ENCODE measurements at regions not wholly inside any gene's neighbourhood (a gene's known extent, or its start where the extent isn't known, plus 50 kb on each side); places are given as distances from the start of the nearest gene placed in this dataset.
A peak's percentile ranks its signal among the peaks of the same experiment; 100 is the strongest.
"Not testable (repeated sequence)": the region's sequence is repeated elsewhere in the genome, so short reads cannot be mapped to it uniquely, and the experiment has no call there.

GRCh38 chr21:15289896-15290841, 225.4 kb upstream of the NRIP1 start:
- H3K4me1 ChIP-seq = peaks cover 7% of the 10 kb centered on the region
- TF ChIP-seq POLR2AphosphoS5 (IDR thresholded peaks at IDR 0.05; ENCODE audit: insufficient read depth in 1 of 2, low read depth in 1 of 2) (no peak), CTCF (IDR thresholded peaks at IDR 0.05) (no peak), POLR2A (IDR thresholded peaks at IDR 0.05) (no peak)
- intact Hi-C loops (cut with DNase I) = no loop called here
- no peaks in the 10 kb centered on the region for H3K27me3 ChIP-seq
- H3K36me3 ChIP-seq = no peaks in the 10 kb centered on the region
- no peak overlapping the region for H3K4me3 ChIP-seq
- H3K9me3 ChIP-seq = no peaks in the 10 kb centered on the region
- no peak overlapping the region for H3K27ac ChIP-seq
- no peak for DNase-seq (ENCODE audit: extremely low spot score in 2 of 2)

- no peak overlapping the region for H3K27ac ChIP-seq
- H3K4me1 ChIP-seq = peaks cover 7% of the 10 kb centered on the region
- H3K27me3 ChIP-seq = no peaks in the 10 kb centered on the region
- no peaks in the 10 kb centered on the region for H3K9me3 ChIP-seq
- no peak overlapping the region for H3K4me3 ChIP-seq
- intact Hi-C loops (cut with DNase I) = no loop called here
- no peak for DNase-seq (ENCODE audit: extremely low spot score in 2 of 2)
- H3K36me3 ChIP-seq = no peaks in the 10 kb centered on the region
- TF ChIP-seq POLR2A (IDR thresholded peaks at IDR 0.05) (no peak), CTCF (IDR thresholded peaks at IDR 0.05) (no peak), POLR2AphosphoS5 (IDR thresholded peaks at IDR 0.05; ENCODE audit: insufficient read depth in 1 of 2, low read depth in 1 of 2) (no peak)
Measured at GRCh38 chr21:15291621-15292266, 226.9 kb upstream of the NRIP1 start.

GRCh38 chr21:15293240-15293639, 228.4 kb upstream of the NRIP1 start:
- no peak for TF ChIP-seq POLR2A (IDR thresholded peaks at IDR 0.05)
- TF ChIP-seq POLR2AphosphoS5 (IDR thresholded peaks at IDR 0.05; ENCODE audit: insufficient read depth in 1 of 2, low read depth in 1 of 2) = peak in 1 of 2 donors; percentile 65
- DNase-seq (ENCODE audit: extremely low spot score in 2 of 2) = no peak
- intact Hi-C loops (cut with DNase I) = no loop called here
- peaks cover 7% of the 10 kb centered on the region for H3K4me1 ChIP-seq
- H3K4me3 ChIP-seq = no peak overlapping the region
- no peaks in the 10 kb centered on the region for H3K36me3 ChIP-seq
- H3K27ac ChIP-seq = no peak overlapping the region
- H3K9me3 ChIP-seq = no peaks in the 10 kb centered on the region
- no peaks in the 10 kb centered on the region for H3K27me3 ChIP-seq

- H3K4me1 ChIP-seq = peaks cover 7% of the 10 kb centered on the region
- no peaks in the 10 kb centered on the region for H3K36me3 ChIP-seq
- no peak for DNase-seq (ENCODE audit: extremely low spot score in 2 of 2)
- no peaks in the 10 kb centered on the region for H3K9me3 ChIP-seq
- H3K27ac ChIP-seq = no peak overlapping the region
- intact Hi-C loops (cut with DNase I) = no loop called here
- no peak for TF ChIP-seq POLR2AphosphoS5 (IDR thresholded peaks at IDR 0.05; ENCODE audit: insufficient read depth in 1 of 2, low read depth in 1 of 2)
- no peak overlapping the region for H3K4me3 ChIP-seq
- no peaks in the 10 kb centered on the region for H3K27me3 ChIP-seq
Measured at GRCh38 chr21:15295875-15296274, 231.1 kb upstream of the NRIP1 start.

- no peak for TF ChIP-seq CTCF (IDR thresholded peaks at IDR 0.05)
- TF ChIP-seq POLR2AphosphoS5 (IDR thresholded peaks at IDR 0.05; ENCODE audit: insufficient read depth in 1 of 2, low read depth in 1 of 2) = no peak
- TF ChIP-seq POLR2A (IDR thresholded peaks at IDR 0.05) = no peak
- Histone ChIP-seq H3K27me3 (no peaks in the 10 kb centered on the region), H3K4me1 (peaks cover 3% of the 10 kb centered on the region), H3K36me3 (no peaks in the 10 kb centered on the region), H3K9me3 (no peaks in the 10 kb centered on the region), H3K27ac (no peak overlapping the region), H3K4me3 (no peak overlapping the region)
- no peak for DNase-seq (ENCODE audit: extremely low spot score in 2 of 2)
- intact Hi-C loops (cut with DNase I) = no loop called here
Measured at GRCh38 chr21:15297824-15298223, 233.0 kb upstream of the NRIP1 start.

GRCh38 chr21:15298306-15298705, 233.5 kb upstream of the NRIP1 start:
- intact Hi-C loops (cut with DNase I) = no loop called here
- H3K27me3 ChIP-seq = no peaks in the 10 kb centered on the region

GRCh38 chr21:15298755-15299154, 234.0 kb upstream of the NRIP1 start:
- intact Hi-C loops (cut with DNase I) = not testable (repeated sequence)

More at GRCh38 chr21:15298306-15298705, 233.5 kb upstream of the NRIP1 start:
- no peak for DNase-seq (ENCODE audit: extremely low spot score in 2 of 2)
- TF ChIP-seq POLR2A (IDR thresholded peaks at IDR 0.05) = no peak
- no peak for TF ChIP-seq POLR2AphosphoS5 (IDR thresholded peaks at IDR 0.05; ENCODE audit: insufficient read depth in 1 of 2, low read depth in 1 of 2)
- no peak for TF ChIP-seq CTCF (IDR thresholded peaks at IDR 0.05)
- Histone ChIP-seq H3K4me3 (no peak overlapping the region), H3K9me3 (no peaks in the 10 kb centered on the region), H3K4me1 (no peaks in the 10 kb centered on the region), H3K27ac (no peak overlapping the region), H3K36me3 (no peaks in the 10 kb centered on the region)

More at GRCh38 chr21:15298755-15299154, 234.0 kb upstream of the NRIP1 start:
- not testable (repeated sequence) for H3K4me1 ChIP-seq; H3K27ac ChIP-seq; H3K27me3 ChIP-seq; H3K4me3 ChIP-seq; H3K9me3 ChIP-seq; DNase-seq (ENCODE audit: extremely low spot score in 2 of 2); H3K36me3 ChIP-seq

Data from vagina (tissue), 2 donors.